GM21367 (cell line): ENCODE measurements at regions not wholly inside any gene's neighbourhood (a gene's known extent, or its start where the extent isn't known, plus 50 kb on each side); places are given as distances from the start of the nearest gene placed in this dataset.
"Not testable (repeated sequence)": the region's sequence is repeated elsewhere in the genome, so short reads cannot be mapped to it uniquely, and the experiment has no call there.

Source experiments
- ATAC-seq: cut with Tn5 transposase; IDR thresholded peaks from one replicate; pipeline ENCODE4 v1.9.1; 2021; ENCODE audit not compliant: unreplicated experiment

DNA sequence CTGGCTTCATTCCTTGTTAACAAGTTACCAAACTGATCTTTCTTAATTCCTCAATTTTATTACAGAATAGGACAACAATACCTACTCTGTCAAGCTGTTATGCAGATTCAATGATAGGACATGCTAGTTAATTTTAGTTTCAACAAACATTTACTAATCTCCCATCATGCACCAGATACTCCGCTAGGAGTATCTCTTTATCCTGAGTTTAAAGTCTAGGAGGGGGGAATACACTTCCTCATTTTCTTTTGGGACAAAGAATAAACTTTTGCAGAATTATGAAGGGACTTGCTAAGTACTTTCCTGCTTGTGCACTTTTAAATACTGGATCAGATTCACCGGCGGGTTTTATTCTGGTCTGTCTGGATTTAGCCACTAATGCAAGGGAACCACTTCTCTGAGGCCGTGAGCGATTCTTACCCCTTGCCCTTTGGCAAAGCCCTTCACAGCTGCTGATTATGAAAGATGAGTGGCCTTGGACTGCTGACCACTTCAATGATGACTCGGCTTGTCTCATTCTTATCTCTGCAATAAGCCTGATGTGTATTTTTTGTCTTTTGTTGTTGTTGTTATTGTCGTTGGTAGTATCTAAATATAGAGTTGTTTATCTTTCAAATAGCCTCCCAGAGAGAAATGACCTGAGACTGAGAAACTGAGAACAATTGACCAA lies 73.9 kb downstream of the RMI1 start:
- ATAC-seq, result no peak

DNA sequence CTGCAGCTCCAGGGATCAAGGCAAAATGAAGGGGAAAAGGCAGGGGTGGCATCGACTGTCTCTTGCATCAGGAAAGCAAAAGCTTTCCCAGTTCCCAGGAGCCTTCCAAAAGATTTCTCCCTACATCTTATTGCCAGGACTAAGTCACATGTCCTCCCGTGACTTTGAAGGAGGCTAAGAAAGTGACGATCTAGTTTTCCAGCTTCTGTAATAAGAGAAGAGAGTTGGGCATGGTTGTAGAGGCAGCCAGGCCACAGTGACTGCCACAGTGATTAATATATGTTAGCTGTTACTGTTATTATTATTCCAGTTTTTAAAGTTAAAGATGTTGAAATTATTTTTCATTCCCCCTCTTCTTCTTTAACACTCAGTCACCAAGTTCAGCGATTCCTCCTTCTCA lies 77.1 kb downstream of the RMI1 start:
- ATAC-seq, result no peak

DNA sequence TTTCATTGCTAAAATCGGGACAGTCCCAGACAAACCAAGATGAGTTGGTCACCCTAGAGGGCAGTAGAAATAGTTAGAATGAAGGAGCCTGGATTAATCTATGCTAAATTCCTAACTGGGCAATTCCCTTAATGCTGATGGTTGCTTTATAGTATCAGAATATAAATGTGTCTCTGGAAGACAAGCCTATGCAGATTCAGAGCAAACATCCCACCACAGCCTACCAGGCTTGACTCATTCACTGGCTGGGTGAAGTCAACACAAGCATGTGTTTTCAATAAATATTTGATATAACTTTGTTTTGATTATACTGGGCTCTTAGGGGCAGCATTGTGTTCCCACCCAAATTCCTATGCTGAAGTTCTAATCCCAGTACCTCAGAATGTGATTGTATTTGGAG lies 79.3 kb downstream of the RMI1 start:
- ATAC-seq, result no peak

DNA sequence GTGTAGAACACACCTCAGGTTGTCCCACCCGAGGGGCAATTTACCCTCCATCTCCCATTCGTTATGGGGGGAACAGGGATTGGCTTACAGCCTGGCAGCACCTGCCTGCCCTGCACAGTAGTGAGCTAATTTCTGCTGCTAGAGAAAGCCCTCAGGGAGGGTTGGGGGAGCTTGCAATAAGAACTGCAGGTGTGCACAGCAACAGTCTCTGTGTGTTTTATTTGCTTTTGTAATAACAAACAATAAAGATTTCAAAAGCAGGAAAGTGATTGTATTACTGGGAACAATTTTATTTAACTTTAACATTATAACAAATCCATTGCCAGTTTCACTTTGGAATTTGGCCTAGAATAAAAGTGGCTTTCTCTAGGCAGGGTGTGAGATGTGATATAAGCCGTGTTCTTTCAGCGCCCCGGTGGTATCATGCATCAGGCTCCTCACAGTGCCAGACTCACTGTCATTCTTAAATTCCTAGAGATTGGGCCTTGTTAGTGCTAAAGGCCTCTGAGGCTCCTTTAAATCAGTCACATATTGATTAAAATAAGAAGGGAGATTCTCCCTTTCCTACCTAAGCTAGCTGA lies 81.1 kb downstream of the RMI1 start:
- ATAC-seq, result no peak

DNA sequence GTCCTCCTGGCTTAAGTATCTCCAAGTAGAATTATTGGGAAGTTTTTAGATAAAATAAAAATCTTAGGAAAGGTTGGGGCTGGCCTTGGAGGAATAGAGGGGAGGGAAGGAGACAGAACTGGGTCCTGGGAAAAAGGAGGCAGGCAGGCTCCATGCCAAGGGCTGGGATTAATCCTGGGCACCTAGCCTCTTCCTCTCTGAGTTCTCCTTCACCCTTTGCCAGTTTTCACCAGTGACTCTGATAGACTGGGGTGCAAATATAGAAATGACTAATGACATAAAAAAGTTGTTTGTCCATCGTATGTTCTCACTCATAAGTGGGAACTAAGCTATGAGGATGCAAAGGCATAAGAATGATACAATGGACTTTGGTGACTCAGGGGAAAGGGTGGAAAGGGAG lies 81.9 kb downstream of the RMI1 start:
- no peak for ATAC-seq

DNA sequence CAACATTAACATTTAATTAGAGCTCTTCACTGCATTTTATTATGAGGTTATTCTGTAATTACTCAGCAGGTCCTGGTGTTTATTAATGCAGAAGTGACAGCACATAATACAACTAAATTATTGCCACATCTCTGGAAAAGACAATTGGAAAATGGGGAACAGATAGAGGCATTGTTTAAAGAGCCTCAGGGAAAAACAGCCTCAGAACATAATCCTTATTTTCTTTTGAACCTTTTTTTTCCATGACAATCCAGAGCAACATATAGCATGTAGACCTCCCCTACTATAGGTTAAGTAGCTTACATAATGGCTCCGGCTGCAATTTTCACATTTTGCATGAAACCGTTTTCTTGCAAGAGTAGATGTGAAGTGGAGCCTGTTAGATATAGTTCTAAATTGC lies 87.2 kb downstream of the RMI1 start:
- ATAC-seq, result no peak

DNA sequence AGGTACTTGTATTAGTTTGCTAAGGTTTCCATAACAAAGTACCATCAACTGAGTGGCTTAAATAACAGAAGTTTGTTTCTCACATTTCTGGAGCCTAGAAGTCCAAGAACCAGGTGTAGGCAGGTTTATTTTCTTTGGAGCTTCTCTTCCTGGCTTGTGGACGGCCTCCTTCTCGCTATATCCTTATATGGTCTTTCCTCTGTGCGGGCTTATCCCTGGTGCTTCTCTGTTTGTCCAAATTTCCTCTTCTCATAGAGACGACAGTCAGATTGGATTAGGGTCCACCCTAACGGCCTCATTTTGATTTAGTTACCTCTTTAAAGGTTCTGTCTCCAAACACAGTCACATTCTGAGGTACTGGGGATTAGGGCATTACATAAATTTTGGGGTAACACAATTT lies 88.3 kb downstream of the RMI1 start:
- ATAC-seq, result no peak

DNA sequence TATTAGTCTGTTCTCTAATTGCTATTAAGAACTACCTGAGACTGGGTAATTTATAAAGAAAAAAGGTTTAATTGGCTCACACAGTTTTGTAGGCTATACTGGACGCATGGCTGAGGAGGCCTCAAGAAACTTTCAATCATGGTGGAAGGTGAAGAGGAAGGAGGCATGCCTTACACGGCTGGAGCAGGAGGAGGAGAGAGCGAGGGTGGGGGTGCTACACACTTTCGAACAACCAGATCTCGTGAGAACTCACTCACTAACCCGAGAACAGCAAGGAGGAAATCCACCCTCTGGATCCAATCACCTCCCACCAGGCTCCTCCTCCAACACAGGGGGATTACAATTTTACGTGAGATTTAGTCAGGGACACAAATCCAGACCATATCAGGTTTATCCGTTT lies 90.0 kb downstream of the RMI1 start:
- ATAC-seq, result no peak

DNA sequence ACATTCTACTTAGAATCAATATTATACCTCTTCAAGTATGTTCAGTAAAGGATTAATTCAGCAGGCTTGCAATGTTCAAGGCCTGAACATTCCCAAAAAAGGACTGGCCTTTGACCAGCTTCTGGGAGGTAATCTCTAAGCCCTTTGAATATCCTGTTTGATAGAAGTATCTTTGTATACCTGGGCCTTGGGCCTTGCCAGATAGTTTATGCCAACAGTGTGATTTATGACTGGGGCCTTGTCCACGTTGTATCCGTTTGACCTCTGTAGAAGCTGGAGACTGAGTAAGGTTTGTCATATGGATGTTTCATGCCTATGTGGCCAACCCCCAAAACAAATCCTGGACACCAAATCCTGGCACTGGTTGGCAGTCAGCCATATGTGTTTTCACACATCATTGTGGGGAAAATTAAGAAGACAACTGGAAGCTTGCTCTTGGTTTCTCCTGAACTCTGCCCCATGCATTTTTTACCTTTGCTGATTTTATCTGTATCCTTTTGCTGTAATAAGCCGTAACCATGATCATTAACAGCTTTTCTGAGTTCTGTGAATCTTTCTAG lies 92.1 kb downstream of the RMI1 start:
- ATAC-seq, result no peak

DNA sequence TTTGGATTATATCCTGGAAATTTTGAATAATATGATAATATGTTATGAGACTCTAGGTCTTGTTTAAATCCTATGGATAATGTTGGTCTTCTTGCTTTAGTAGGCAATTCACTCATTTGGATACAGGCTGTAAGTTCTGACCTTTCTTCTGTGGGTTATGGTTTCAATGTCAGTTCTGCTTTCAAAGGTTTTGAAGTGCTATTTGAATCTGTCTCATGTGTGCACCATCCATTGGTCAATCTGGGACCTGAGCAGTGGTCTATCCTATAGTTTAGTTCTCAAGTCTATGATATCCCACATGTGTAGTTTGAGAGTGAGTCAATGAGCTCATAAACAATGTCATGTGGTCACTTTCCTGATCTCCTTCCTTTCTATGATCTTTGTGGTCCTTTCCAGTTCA lies 94.4 kb downstream of the RMI1 start:
- ATAC-seq, result no peak

DNA sequence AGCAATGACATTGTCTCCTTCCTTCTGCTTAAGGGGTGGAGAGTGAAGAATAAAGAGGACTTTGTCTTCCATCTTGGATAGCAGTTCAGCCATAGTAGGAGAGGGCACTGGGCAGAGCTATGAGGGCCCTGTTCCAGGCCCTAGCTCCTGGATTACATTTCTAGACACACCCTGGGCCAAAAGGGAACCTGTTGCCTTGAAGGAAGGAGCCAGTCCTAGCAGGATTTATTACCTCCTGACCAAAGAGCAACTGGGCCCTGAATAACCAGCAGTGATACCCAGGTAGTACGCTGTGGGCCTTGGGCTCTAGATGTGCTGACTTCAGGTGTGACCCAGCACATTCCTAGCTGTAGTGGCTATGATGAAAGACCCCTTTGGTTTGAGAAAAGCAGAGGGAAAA lies 95.8 kb downstream of the RMI1 start:
- no peak for ATAC-seq

DNA sequence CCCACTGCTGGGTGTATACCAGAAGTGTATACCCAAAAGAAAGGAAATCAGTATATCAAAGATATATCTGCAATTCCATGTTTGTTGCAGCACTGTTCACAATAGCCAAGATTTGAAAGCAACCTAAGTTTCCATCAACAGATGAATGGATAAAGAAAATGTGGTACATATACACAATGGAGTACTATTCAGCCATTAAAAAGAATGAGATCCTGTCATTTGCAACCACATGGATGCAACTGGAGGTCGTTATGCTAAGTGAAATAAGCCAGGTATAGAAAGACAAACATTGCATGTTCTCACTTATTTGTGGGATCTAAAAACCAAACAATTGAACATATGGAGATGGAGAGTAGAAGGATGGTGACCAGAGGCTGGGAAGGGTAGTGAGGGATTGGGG lies 97.2 kb downstream of the RMI1 start:
- ATAC-seq, result not testable (repeated sequence)

DNA sequence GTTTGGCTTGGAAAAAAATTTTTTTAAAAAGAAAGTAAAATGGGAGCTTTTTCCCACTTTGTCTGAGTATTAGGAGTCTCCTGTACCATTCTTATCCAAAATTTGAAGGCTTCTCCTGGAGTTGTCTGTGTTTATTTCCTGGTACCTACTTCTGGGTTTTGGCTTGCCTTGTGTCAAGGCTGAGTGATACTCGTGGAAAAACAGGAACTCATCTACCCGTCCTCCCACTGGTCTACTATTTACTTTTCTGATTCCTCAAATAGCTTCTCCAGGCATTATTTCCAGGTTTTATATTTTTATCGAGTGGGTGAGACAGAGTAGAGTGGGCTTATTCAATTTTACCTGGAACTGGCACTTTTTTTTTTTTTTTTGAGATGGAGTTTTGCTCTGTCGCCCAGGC lies 99.4 kb downstream of the RMI1 start:
- ATAC-seq, result no peak

DNA sequence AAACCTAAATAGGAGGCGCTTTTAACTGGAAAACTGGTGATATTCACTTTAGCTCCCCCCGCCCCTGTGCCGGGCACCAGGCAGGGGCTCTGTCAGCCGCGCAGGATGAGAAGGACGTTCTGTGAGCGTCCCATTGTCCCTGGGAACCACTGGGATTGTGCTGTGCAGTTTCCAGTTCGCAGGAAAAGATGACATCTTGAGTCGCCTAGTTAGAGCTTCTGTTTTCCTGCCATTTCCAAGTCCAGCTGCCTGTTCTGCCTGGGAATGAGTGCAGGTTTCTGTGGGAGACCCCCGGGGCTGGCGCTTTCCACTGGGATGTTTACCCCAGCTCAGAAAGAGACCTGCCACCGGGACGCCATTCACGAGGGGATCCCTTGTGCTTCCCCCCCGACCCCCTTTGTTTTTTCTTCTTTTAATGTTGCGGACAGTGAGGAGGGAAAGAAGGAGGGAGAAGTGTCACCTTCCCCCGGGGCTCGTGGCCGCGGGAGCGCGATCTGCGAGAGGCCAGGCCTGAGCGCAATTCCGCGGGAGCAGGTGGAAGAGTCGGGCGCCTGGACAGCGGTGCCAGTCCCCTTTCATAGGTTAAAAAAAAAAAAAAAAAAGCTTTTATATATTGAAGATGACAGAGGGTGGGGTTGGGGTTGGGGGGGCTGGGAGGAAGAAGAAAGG lies 121.5 kb downstream of the RMI1 start:
- no peak for ATAC-seq

DNA sequence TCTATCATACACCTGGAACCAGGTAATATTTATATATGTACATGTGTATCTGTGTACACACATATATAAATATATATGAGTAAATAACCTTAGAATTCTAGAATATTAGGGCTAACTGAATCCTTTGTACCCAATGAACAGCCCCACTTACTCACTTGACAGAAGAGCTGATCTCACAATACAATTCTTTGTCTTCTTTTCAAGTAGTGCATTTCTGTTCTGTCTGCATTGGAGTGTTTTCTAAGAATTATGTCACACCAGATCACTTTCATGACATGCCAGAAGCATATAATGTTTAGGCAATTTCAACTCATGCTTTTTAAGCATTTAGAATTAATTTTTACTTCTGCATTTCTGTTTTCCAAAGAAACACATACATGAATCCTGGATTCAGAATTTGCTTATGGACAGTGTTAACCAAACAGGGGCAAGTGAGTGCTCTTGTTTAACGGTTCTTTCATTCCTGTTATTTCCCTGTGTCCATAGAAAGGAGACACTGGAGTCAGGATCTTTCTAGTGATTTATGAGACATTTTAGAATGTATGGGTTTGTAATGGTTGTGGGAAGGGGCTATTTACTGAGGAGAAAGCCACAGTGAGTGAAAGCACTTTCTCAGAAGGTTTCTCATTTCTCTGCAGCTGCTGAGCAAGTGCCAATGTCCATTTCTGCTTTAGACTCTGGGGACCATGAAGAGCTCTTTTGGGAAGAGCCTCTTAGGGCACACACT lies 123.2 kb downstream of the RMI1 start:
- ATAC-seq, result no peak

DNA sequence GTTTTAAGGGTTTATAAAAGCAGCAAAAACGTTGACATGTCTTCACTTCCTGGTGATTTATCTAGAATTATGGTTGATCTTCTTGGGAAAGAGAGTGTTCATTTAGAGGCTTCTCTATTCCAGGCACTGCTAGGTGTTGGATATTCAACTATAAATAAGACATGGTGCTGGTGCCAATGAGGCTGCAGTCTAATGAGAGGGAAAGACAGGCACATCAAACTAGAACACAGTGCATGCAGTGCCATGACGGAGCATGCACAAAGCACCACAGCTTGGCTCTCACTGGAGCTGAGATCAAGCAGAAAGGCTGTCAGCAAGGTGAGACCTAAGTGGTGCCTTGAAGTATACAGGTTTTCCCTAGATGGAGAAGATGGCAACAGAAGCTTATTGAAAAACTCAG lies 126.5 kb downstream of the RMI1 start:
- no peak for ATAC-seq

DNA sequence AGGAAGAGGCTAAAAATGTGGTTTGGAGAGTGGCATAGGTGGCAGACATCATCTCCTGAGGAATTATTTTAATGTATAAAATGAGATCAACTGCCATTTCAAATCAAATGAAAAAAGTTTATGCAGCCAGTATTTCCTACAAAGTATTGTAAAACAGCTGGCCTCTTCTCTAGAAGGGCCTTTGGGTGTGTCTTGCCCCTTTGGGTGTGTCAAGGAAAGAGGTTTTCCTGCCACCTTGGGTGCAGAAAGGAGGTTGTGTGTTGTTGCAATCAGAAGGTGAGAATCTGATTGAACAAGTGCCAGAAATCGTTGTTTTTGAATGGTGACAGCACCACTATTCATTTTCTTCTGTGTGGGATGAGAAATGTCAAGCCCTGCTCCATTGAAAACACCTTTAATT lies 127.4 kb downstream of the RMI1 start:
- no peak for ATAC-seq

DNA sequence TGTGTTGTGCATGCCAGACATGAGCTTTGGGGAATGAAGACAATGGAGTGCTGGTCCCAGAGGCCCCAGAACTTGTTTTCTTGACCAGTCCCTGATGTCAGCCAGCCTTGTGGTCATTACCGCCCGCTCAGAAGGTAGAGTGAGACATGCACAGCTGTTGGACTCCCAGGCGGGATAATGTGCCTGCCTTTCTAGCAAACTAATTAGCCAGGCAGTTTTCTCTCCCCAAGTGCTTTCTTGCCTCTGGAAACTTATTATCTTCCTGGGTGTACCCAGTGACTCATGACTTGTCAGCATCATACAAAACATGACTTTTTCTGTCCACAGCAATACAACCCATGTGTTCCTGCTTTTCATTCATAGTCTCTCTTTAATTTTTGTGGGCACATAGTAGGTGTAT lies 131.1 kb downstream of the RMI1 start:
- no peak for ATAC-seq

DNA sequence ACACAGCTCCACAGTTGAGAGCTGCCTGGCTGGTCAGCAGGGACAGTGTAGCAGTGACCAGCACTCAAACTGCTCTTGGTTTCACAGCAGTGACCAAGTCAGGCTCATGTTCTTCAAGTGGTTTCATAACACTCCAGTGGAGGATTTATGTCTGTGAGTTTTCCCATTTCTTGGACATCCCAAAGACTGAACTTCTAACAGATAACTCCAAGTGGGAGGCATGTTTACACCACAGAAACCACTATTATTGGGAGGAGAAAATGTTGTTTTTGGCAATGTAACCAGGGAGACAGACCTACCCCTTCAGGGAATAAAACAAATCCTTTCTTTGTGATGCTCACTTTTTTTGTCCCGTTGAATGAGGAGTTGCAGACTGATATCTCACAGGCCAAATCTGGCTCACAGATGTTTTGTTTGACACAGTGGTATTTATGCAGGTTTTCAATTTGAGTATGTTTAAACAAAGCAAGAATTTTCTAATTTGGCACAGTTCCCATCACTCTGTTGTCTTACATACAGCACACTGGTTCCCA lies 141.5 kb downstream of the RMI1 start:
- ATAC-seq, result no peak

DNA sequence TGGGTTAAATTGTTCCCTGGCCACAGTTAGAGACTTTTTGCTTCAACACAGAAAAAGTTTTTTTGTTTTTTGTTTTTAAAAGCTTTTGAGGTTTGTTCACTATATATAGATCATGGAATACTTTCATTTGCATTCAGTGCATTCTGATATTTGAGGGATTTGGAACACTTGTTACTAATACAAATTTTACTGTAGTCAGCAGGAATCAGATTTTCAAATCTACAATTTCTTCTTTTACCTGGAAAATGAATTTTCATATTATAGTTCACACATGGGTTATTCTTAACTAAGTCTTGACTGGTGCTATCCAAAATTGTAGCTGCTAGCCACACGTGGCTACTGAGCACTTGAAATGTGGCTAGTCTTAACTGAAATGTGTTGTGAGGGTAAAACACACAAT lies 142.0 kb downstream of the RMI1 start:
- no peak for ATAC-seq

DNA sequence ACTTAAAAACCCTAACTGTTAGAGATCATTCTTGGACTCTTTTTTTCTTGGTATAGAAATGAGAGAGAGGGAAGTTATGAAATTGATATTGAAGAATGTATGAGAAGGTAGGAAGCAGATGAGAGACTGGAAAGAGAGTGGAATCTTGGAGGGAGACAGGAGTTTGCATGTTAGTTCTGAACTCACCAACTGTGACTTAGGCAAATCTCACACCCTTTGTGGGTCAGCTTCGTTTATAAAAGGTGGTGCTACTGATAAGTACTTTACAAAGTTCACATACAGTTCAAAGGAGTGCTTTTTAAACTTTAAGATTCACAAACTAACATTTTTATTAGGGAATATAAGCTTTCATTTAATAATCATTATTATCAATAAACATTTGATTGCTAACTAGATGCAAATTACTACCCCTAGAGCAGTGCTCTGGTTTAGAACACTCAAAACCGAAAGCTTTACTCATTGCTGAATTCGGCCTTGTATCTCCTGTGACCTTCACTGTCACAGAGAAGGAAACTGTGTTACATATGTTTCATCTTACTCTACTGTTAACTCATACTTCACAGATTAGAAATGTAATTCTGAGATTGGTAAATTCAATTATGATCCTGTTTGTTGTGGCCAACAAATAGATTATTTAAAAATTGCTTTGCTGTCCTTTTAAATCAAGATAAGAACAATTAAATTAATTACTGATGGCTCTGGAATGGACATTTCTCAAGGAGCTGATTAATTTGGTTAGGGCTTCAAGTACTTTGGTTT lies 143.2 kb downstream of the RMI1 start:
- peak; percentile 98 for ATAC-seq
